ENCODE measurements at regions not wholly inside any gene's neighbourhood (a gene's known extent, or its start where the extent isn't known, plus 50 kb on each side); places are given as distances from the start of the nearest gene placed in this dataset.
"Not testable (repeated sequence)": the region's sequence is repeated elsewhere in the genome, so short reads cannot be mapped to it uniquely, and the experiment has no call there.

GRCh38 chr3:18201315-18201714 is 223.8 kb downstream of the SATB1 start:
- no peaks in the 10 kb centered on the region for H3K36me3 ChIP-seq (ENCODE audit: control insufficient read depth, insufficient read depth, low read length)
- no peak for DNase-seq
- no peaks in the 10 kb centered on the region for H3K27me3 ChIP-seq (replicated peaks; ENCODE audit: control insufficient read depth, insufficient read depth, low read length, poor library complexity, severe bottlenecking)
- no peaks in the 10 kb centered on the region for H3K9me3 ChIP-seq (ENCODE audit: control insufficient read depth, low read length)
- no peak overlapping the region for H3K27ac ChIP-seq (ENCODE audit: insufficient read depth, low read length, poor library complexity, severe bottlenecking)
- H3K4me3 ChIP-seq (ENCODE audit: insufficient read depth, low read depth, low read length, poor library complexity, severe bottlenecking), result no peak overlapping the region
- H3K4me1 ChIP-seq (ENCODE audit: control insufficient read depth, insufficient read depth, low read length, poor library complexity, severe bottlenecking), result no peaks in the 10 kb centered on the region

GRCh38 chr3:18199757-18200156 is 225.4 kb downstream of the SATB1 start:
- H3K36me3 ChIP-seq (ENCODE audit: control insufficient read depth, insufficient read depth, low read length), result no peaks in the 10 kb centered on the region

GRCh38 chr3:18195836-18196235 is 229.3 kb downstream of the SATB1 start:
- no peaks in the 10 kb centered on the region for H3K36me3 ChIP-seq (ENCODE audit: control insufficient read depth, insufficient read depth, low read length)
- DNase-seq, result no peak
- no peaks in the 10 kb centered on the region for H3K4me1 ChIP-seq (ENCODE audit: control insufficient read depth, insufficient read depth, low read length, poor library complexity, severe bottlenecking)
- no peaks in the 10 kb centered on the region for H3K9me3 ChIP-seq (ENCODE audit: control insufficient read depth, low read length)
- no peak overlapping the region for H3K27ac ChIP-seq (ENCODE audit: insufficient read depth, low read length, poor library complexity, severe bottlenecking)
- no peaks in the 10 kb centered on the region for H3K27me3 ChIP-seq (replicated peaks; ENCODE audit: control insufficient read depth, insufficient read depth, low read length, poor library complexity, severe bottlenecking)
- H3K4me3 ChIP-seq (ENCODE audit: insufficient read depth, low read depth, low read length, poor library complexity, severe bottlenecking), result no peak overlapping the region

More at GRCh38 chr3:18199757-18200156, 225.4 kb downstream of the SATB1 start:
- H3K4me3 ChIP-seq (ENCODE audit: insufficient read depth, low read depth, low read length, poor library complexity, severe bottlenecking), result no peak overlapping the region
- H3K27ac ChIP-seq (ENCODE audit: insufficient read depth, low read length, poor library complexity, severe bottlenecking), result no peak overlapping the region
- no peaks in the 10 kb centered on the region for H3K27me3 ChIP-seq (replicated peaks; ENCODE audit: control insufficient read depth, insufficient read depth, low read length, poor library complexity, severe bottlenecking)
- no peaks in the 10 kb centered on the region for H3K4me1 ChIP-seq (ENCODE audit: control insufficient read depth, insufficient read depth, low read length, poor library complexity, severe bottlenecking)
- DNase-seq, result no peak
- H3K9me3 ChIP-seq (ENCODE audit: control insufficient read depth, low read length), result no peaks in the 10 kb centered on the region

- H3K27me3 ChIP-seq (replicated peaks; ENCODE audit: control insufficient read depth, insufficient read depth, low read length, poor library complexity, severe bottlenecking), result no peaks in the 10 kb centered on the region
- no peak overlapping the region for H3K4me3 ChIP-seq (ENCODE audit: insufficient read depth, low read depth, low read length, poor library complexity, severe bottlenecking)
- H3K36me3 ChIP-seq (ENCODE audit: control insufficient read depth, insufficient read depth, low read length), result no peaks in the 10 kb centered on the region
- no peak overlapping the region for H3K27ac ChIP-seq (ENCODE audit: insufficient read depth, low read length, poor library complexity, severe bottlenecking)
- H3K9me3 ChIP-seq (ENCODE audit: control insufficient read depth, low read length), result no peaks in the 10 kb centered on the region
- DNase-seq, result no peak
- no peaks in the 10 kb centered on the region for H3K4me1 ChIP-seq (ENCODE audit: control insufficient read depth, insufficient read depth, low read length, poor library complexity, severe bottlenecking)
These were observed 230.7 kb downstream of the SATB1 start for GRCh38 chr3:18194431-18194830.

- DNase-seq, result no peak
- no peak overlapping the region for H3K4me3 ChIP-seq (ENCODE audit: insufficient read depth, low read depth, low read length, poor library complexity, severe bottlenecking)
- no peaks in the 10 kb centered on the region for H3K9me3 ChIP-seq (ENCODE audit: control insufficient read depth, low read length)
- H3K36me3 ChIP-seq (ENCODE audit: control insufficient read depth, insufficient read depth, low read length), result no peaks in the 10 kb centered on the region
- H3K27me3 ChIP-seq (replicated peaks; ENCODE audit: control insufficient read depth, insufficient read depth, low read length, poor library complexity, severe bottlenecking), result no peaks in the 10 kb centered on the region
- no peak overlapping the region for H3K27ac ChIP-seq (ENCODE audit: insufficient read depth, low read length, poor library complexity, severe bottlenecking)
- no peaks in the 10 kb centered on the region for H3K4me1 ChIP-seq (ENCODE audit: control insufficient read depth, insufficient read depth, low read length, poor library complexity, severe bottlenecking)
These were observed 234.5 kb downstream of the SATB1 start for GRCh38 chr3:18190646-18191045.

GRCh38 chr3:18189282-18190050 is 235.7 kb downstream of the SATB1 start:
- DNase-seq, result no peak
- no peaks in the 10 kb centered on the region for H3K36me3 ChIP-seq (ENCODE audit: control insufficient read depth, insufficient read depth, low read length)
- no peak overlapping the region for H3K4me3 ChIP-seq (ENCODE audit: insufficient read depth, low read depth, low read length, poor library complexity, severe bottlenecking)
- H3K27me3 ChIP-seq (replicated peaks; ENCODE audit: control insufficient read depth, insufficient read depth, low read length, poor library complexity, severe bottlenecking), result no peaks in the 10 kb centered on the region
- H3K9me3 ChIP-seq (ENCODE audit: control insufficient read depth, low read length), result no peaks in the 10 kb centered on the region
- H3K4me1 ChIP-seq (ENCODE audit: control insufficient read depth, insufficient read depth, low read length, poor library complexity, severe bottlenecking), result no peaks in the 10 kb centered on the region
- H3K27ac ChIP-seq (ENCODE audit: insufficient read depth, low read length, poor library complexity, severe bottlenecking), result no peak overlapping the region

- no peaks in the 10 kb centered on the region for H3K9me3 ChIP-seq (ENCODE audit: control insufficient read depth, low read length)
- H3K4me1 ChIP-seq (ENCODE audit: control insufficient read depth, insufficient read depth, low read length, poor library complexity, severe bottlenecking), result no peaks in the 10 kb centered on the region
- no peak for DNase-seq
These were observed 236.6 kb downstream of the SATB1 start for GRCh38 chr3:18188491-18188890.

GRCh38 chr3:18185624-18186023 is 239.5 kb downstream of the SATB1 start:
- H3K27me3 ChIP-seq (replicated peaks; ENCODE audit: control insufficient read depth, insufficient read depth, low read length, poor library complexity, severe bottlenecking), result no peaks in the 10 kb centered on the region

More at GRCh38 chr3:18188491-18188890, 236.6 kb downstream of the SATB1 start:
- Histone ChIP-seq H3K36me3 (ENCODE audit: control insufficient read depth, insufficient read depth, low read length) (no peaks in the 10 kb centered on the region), H3K4me3 (ENCODE audit: insufficient read depth, low read depth, low read length, poor library complexity, severe bottlenecking) (no peak overlapping the region), H3K27ac (ENCODE audit: insufficient read depth, low read length, poor library complexity, severe bottlenecking) (no peak overlapping the region), H3K27me3 (replicated peaks; ENCODE audit: control insufficient read depth, insufficient read depth, low read length, poor library complexity, severe bottlenecking) (no peaks in the 10 kb centered on the region)

GRCh38 chr3:18182923-18183322 is 242.2 kb downstream of the SATB1 start:
- not testable (repeated sequence) for H3K9me3 ChIP-seq (ENCODE audit: control insufficient read depth, low read length); H3K27ac ChIP-seq (ENCODE audit: insufficient read depth, low read length, poor library complexity, severe bottlenecking); H3K4me3 ChIP-seq (ENCODE audit: insufficient read depth, low read depth, low read length, poor library complexity, severe bottlenecking); H3K27me3 ChIP-seq (replicated peaks; ENCODE audit: control insufficient read depth, insufficient read depth, low read length, poor library complexity, severe bottlenecking); H3K36me3 ChIP-seq (ENCODE audit: control insufficient read depth, insufficient read depth, low read length); H3K4me1 ChIP-seq (ENCODE audit: control insufficient read depth, insufficient read depth, low read length, poor library complexity, severe bottlenecking); DNase-seq

More at GRCh38 chr3:18185624-18186023, 239.5 kb downstream of the SATB1 start:
- H3K9me3 ChIP-seq (ENCODE audit: control insufficient read depth, low read length), result no peaks in the 10 kb centered on the region
- H3K4me1 ChIP-seq (ENCODE audit: control insufficient read depth, insufficient read depth, low read length, poor library complexity, severe bottlenecking), result no peaks in the 10 kb centered on the region
- no peak overlapping the region for H3K4me3 ChIP-seq (ENCODE audit: insufficient read depth, low read depth, low read length, poor library complexity, severe bottlenecking)
- H3K36me3 ChIP-seq (ENCODE audit: control insufficient read depth, insufficient read depth, low read length), result no peaks in the 10 kb centered on the region
- no peak for DNase-seq
- H3K27ac ChIP-seq (ENCODE audit: insufficient read depth, low read length, poor library complexity, severe bottlenecking), result no peak overlapping the region

- no peak overlapping the region for H3K4me3 ChIP-seq (ENCODE audit: insufficient read depth, low read depth, low read length, poor library complexity, severe bottlenecking)
- no peak for DNase-seq
- no peaks in the 10 kb centered on the region for H3K36me3 ChIP-seq (ENCODE audit: control insufficient read depth, insufficient read depth, low read length)
- no peaks in the 10 kb centered on the region for H3K27me3 ChIP-seq (replicated peaks; ENCODE audit: control insufficient read depth, insufficient read depth, low read length, poor library complexity, severe bottlenecking)
- no peaks in the 10 kb centered on the region for H3K9me3 ChIP-seq (ENCODE audit: control insufficient read depth, low read length)
- H3K4me1 ChIP-seq (ENCODE audit: control insufficient read depth, insufficient read depth, low read length, poor library complexity, severe bottlenecking), result no peaks in the 10 kb centered on the region
- H3K27ac ChIP-seq (ENCODE audit: insufficient read depth, low read length, poor library complexity, severe bottlenecking), result no peak overlapping the region
These were observed 245.6 kb downstream of the SATB1 start for GRCh38 chr3:18179521-18179920.
